GM23338 (cell line): ENCODE measurements at regions not wholly inside any gene's neighbourhood (a gene's known extent, or its start where the extent isn't known, plus 50 kb on each side); places are given as distances from the start of the nearest gene placed in this dataset.

Experiments
- ATAC-seq: fragments of 200-7000 bp; cut with Tn5 transposase; 3 replicates; pipeline ENCODE4 v1.9.1; 2020
- DNase-seq: peaks from one replicate; pipeline ENCODE4 v3.0.0-alpha.2; 2015; ENCODE audit warnings: low spot score
- H2AFZ ChIP-seq: fragments of 200-600 bp; sonication (generic); 2 replicates; pipeline ENCODE4 v1.8.0; 2016; ENCODE audit warnings: antibody characterized with exemption, mild to moderate bottlenecking, moderate library complexity
- H3F3A ChIP-seq: fragments of 200-600 bp; sonication (generic); replicated peaks from 2 replicates; pipeline ENCODE4 v1.8.0; 2017; ENCODE audit warnings: antibody characterized with exemption, mixed run types, low read depth
- H3K27ac ChIP-seq: fragments of 200-600 bp; sonication (generic); 2 replicates; pipeline ENCODE4 v1.6.1; 2016; ENCODE audit warnings: low read depth
- H3K27me3 ChIP-seq: fragments of 200-600 bp; sonication (generic); 2 replicates; pipeline ENCODE4 v1.8.0; 2016; ENCODE audit warnings: mild to moderate bottlenecking, mixed run types, moderate library complexity; ENCODE audit not compliant: insufficient read depth
- H3K36me3 ChIP-seq: fragments of 200-600 bp; sonication (generic); 2 replicates; pipeline ENCODE4 v1.8.0; 2016; ENCODE audit warnings: mild to moderate bottlenecking; ENCODE audit not compliant: insufficient read depth
- H3K4me1 ChIP-seq: fragments of 200-600 bp; sonication (generic); 2 replicates; pipeline ENCODE4 v1.8.0; 2016; ENCODE audit warnings: mild to moderate bottlenecking, moderate library complexity; ENCODE audit not compliant: insufficient read depth
- H3K4me2 ChIP-seq: fragments of 200-600 bp; sonication (generic); 2 replicates; pipeline ENCODE4 v1.7.1; 2017; ENCODE audit warnings: mixed run types
- H3K4me3 ChIP-seq: fragments of 200-600 bp; sonication (generic); 2 replicates; pipeline ENCODE4 v1.6.1; 2016; ENCODE audit warnings: mixed run types
- H3K79me2 ChIP-seq: fragments of 200-600 bp; sonication (generic); replicated peaks from 2 replicates; pipeline ENCODE4 v1.8.0; 2017; ENCODE audit warnings: mild to moderate bottlenecking; ENCODE audit not compliant: insufficient read depth
- H3K9me2 ChIP-seq: fragments of 200-600 bp; sonication (generic); 2 replicates; pipeline ENCODE4 v1.8.0; 2017; ENCODE audit not compliant: insufficient read depth
- H4K20me1 ChIP-seq: fragments of 200-600 bp; sonication (generic); replicated peaks from 2 replicates; pipeline ENCODE4 v1.8.0; 2017; ENCODE audit warnings: mild to moderate bottlenecking; ENCODE audit not compliant: insufficient read depth
- H3K27ac Mint-ChIP-seq: 2 replicates; pipeline ENCODE4 v1.8.0; 2020; ENCODE audit warnings: inconsistent platforms, mild to moderate bottlenecking, moderate library complexity, mixed read lengths
- H3K27me3 Mint-ChIP-seq: 3 replicates; pipeline ENCODE4 v1.8.0; 2022; ENCODE audit warnings: low read depth, mild to moderate bottlenecking, moderate library complexity, mixed read lengths, inconsistent platforms; ENCODE audit not compliant: insufficient read depth, poor library complexity
- H3K36me3 Mint-ChIP-seq: 3 replicates; pipeline ENCODE4 v1.8.0; 2021; ENCODE audit warnings: low read depth, mild to moderate bottlenecking, inconsistent platforms, moderate library complexity, mixed read lengths
- H3K4me1 Mint-ChIP-seq: 3 replicates; pipeline ENCODE4 v1.8.0; 2020; ENCODE audit warnings: mild to moderate bottlenecking, inconsistent platforms, mixed read lengths
- H3K4me3 Mint-ChIP-seq: 3 replicates; pipeline ENCODE4 v1.8.0; 2021; ENCODE audit warnings: moderate library complexity, mild to moderate bottlenecking, inconsistent platforms, mixed read lengths
- H3K9me3 Mint-ChIP-seq: 3 replicates; pipeline ENCODE4 v1.8.0; 2020; ENCODE audit warnings: moderate library complexity, mild to moderate bottlenecking, inconsistent platforms, mixed read lengths
- CREB1 ChIP-seq: fragments of 250-450 bp; sonication (Bioruptor Pico); IDR thresholded peaks from 2 replicates; pipeline ENCODE4 v1.5.0; 2020; ENCODE audit warnings: low read depth, mild to moderate bottlenecking, moderate library complexity
- ETS1 ChIP-seq: IDR thresholded peaks from 2 replicates; pipeline ENCODE4 v1.6.1; 2016; ENCODE audit warnings: antibody characterized with exemption
- EZH2 ChIP-seq: fragments of 200-600 bp; sonication (generic); IDR thresholded peaks from one replicate; pipeline ENCODE4 v1.8.0; 2017; ENCODE audit warnings: antibody characterized with exemption, mild to moderate bottlenecking, low read depth; ENCODE audit not compliant: unreplicated experiment
- EZH2phosphoT487 ChIP-seq: fragments of 200-600 bp; sonication (generic); IDR thresholded peaks from one replicate; pipeline ENCODE4 v1.8.1; 2018; ENCODE audit warnings: antibody characterized with exemption; ENCODE audit not compliant: unreplicated experiment
- JUNB ChIP-seq: IDR thresholded peaks from one replicate; pipeline ENCODE4 v1.6.1; 2016; ENCODE audit warnings: antibody characterized with exemption; ENCODE audit not compliant: unreplicated experiment
- NANOG ChIP-seq: IDR thresholded peaks from 2 replicates; pipeline ENCODE4 v1.6.1; 2016; ENCODE audit warnings: antibody characterized with exemption, borderline replicate concordance
- POLR2AphosphoS5 ChIP-seq: IDR thresholded peaks from 2 replicates; pipeline ENCODE4 v1.6.1; 2016; ENCODE audit warnings: antibody characterized with exemption, low read depth
- STAT1 ChIP-seq: IDR thresholded peaks from one replicate; pipeline ENCODE4 v1.6.1; 2016; ENCODE audit warnings: antibody characterized with exemption; ENCODE audit not compliant: unreplicated experiment
- ZNF114 ChIP-seq: fragments of 250-450 bp; sonication (Bioruptor Pico); IDR thresholded peaks from 2 replicates; pipeline ENCODE4 v1.5.0; 2020; ENCODE audit warnings: mild to moderate bottlenecking, moderate library complexity
- ZNF331 ChIP-seq: fragments of 250-450 bp; sonication (Bioruptor Pico); IDR thresholded peaks from 2 replicates; pipeline ENCODE4 v1.5.0; 2020; ENCODE audit warnings: low read depth, mild to moderate bottlenecking, moderate library complexity
- ZNF462 ChIP-seq: fragments of 250-450 bp; sonication (Bioruptor Pico); IDR thresholded peaks from 2 replicates; pipeline ENCODE4 v1.5.0; 2020; ENCODE audit warnings: mild to moderate bottlenecking, moderate library complexity
- TF ChIP-seq, protein P1 (sequence below): IDR thresholded peaks from one replicate; pipeline ENCODE4 v1.6.1; 2018; ENCODE audit warnings: antibody characterized with exemption; ENCODE audit not compliant: unreplicated experiment
- TF ChIP-seq, protein P2 (sequence below), 2 experiments: fragments of 200-600 bp in 1 of 2; sonication (generic) in 1 of 2; conservative IDR thresholded peaks; 2 replicates each; pipeline versions ENCODE4 v1.5.1 to v1.6.1; 2016 to 2017; ENCODE audit warnings: antibody characterized with exemption in 2 of 2, low read depth in 2 of 2, mild to moderate bottlenecking in 2 of 2, moderate library complexity in 1 of 2

DNA sequence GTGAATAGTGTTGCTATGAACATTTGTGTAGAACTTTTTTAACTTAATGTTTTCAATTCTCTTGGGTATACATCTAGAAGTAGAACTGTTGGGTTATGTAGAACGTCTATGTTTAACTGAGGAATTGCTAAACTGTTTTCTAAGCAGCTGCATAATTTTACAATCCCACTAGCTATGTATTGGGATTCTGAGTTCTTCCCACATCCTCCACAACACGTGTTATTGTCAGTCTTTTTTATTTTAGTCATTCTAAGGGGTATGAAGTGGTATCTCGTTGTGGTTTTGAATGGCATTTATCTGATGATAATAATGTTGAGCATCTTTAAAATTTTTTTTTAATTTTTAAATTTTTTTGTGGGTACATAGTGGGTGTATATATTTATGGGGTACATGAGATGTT is 55.0 kb upstream of the NPHP3 start:
- Histone ChIP-seq H3K79me2 (no peaks in the 10 kb centered on the region), H3F3A (no peaks in the 10 kb centered on the region), H3K4me3 (no peak overlapping the region), H4K20me1 (no peaks in the 10 kb centered on the region), H3K36me3 (no peaks in the 10 kb centered on the region), H3K27me3 (no peaks in the 10 kb centered on the region), H3K4me1 (peaks cover 15% of the 10 kb centered on the region), H3K4me2 (no peak overlapping the region), H3K9me2 (peaks cover 4% of the 10 kb centered on the region), H2AFZ (no peak overlapping the region), H3K27ac (no peak overlapping the region)
- DNase-seq (no peak), ATAC-seq (no peak)
- H3K4me1 Mint-ChIP-seq, result peaks cover 12% of the 10 kb centered on the region
- H3K27me3 Mint-ChIP-seq, result no peaks in the 10 kb centered on the region
- no peak overlapping the region for H3K27ac Mint-ChIP-seq
- H3K9me3 Mint-ChIP-seq, result no peaks in the 10 kb centered on the region
- TF ChIP-seq JUNB (no peak), ZNF462 (CRISPR knock-in tag) (no peak), EZH2 (no peak), POLR2AphosphoS5 (no peak), STAT1 (no peak), NANOG (no peak), EZH2phosphoT487 (no peak), ETS1 (no peak), CREB1 (CRISPR knock-in tag) (no peak), ZNF331 (no peak), ZNF114 (no peak)
- TF ChIP-seq, protein P1, sequence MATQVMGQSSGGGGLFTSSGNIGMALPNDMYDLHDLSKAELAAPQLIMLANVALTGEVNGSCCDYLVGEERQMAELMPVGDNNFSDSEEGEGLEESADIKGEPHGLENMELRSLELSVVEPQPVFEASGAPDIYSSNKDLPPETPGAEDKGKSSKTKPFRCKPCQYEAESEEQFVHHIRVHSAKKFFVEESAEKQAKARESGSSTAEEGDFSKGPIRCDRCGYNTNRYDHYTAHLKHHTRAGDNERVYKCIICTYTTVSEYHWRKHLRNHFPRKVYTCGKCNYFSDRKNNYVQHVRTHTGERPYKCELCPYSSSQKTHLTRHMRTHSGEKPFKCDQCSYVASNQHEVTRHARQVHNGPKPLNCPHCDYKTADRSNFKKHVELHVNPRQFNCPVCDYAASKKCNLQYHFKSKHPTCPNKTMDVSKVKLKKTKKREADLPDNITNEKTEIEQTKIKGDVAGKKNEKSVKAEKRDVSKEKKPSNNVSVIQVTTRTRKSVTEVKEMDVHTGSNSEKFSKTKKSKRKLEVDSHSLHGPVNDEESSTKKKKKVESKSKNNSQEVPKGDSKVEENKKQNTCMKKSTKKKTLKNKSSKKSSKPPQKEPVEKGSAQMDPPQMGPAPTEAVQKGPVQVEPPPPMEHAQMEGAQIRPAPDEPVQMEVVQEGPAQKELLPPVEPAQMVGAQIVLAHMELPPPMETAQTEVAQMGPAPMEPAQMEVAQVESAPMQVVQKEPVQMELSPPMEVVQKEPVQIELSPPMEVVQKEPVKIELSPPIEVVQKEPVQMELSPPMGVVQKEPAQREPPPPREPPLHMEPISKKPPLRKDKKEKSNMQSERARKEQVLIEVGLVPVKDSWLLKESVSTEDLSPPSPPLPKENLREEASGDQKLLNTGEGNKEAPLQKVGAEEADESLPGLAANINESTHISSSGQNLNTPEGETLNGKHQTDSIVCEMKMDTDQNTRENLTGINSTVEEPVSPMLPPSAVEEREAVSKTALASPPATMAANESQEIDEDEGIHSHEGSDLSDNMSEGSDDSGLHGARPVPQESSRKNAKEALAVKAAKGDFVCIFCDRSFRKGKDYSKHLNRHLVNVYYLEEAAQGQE, result no peak
- TF ChIP-seq, protein P2, sequence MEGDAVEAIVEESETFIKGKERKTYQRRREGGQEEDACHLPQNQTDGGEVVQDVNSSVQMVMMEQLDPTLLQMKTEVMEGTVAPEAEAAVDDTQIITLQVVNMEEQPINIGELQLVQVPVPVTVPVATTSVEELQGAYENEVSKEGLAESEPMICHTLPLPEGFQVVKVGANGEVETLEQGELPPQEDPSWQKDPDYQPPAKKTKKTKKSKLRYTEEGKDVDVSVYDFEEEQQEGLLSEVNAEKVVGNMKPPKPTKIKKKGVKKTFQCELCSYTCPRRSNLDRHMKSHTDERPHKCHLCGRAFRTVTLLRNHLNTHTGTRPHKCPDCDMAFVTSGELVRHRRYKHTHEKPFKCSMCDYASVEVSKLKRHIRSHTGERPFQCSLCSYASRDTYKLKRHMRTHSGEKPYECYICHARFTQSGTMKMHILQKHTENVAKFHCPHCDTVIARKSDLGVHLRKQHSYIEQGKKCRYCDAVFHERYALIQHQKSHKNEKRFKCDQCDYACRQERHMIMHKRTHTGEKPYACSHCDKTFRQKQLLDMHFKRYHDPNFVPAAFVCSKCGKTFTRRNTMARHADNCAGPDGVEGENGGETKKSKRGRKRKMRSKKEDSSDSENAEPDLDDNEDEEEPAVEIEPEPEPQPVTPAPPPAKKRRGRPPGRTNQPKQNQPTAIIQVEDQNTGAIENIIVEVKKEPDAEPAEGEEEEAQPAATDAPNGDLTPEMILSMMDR (conservative IDR thresholded peaks at IDR 0.05; ENCODE audit: low read depth in 2 of 2), result no peak
- no peak overlapping the region for H3K4me3 Mint-ChIP-seq
- H3K36me3 Mint-ChIP-seq, result no peaks in the 10 kb centered on the region
